GM19467 (cell line): ENCODE measurements at regions not wholly inside any gene's neighbourhood (a gene's known extent, or its start where the extent isn't known, plus 50 kb on each side); places are given as distances from the start of the nearest gene placed in this dataset.
"Not testable (repeated sequence)": the region's sequence is repeated elsewhere in the genome, so short reads cannot be mapped to it uniquely, and the experiment has no call there.

Source experiments
- ATAC-seq: cut with Tn5 transposase; IDR thresholded peaks from one replicate; pipeline ENCODE4 v1.9.1; 2021; ENCODE audit warnings: mild to moderate bottlenecking, moderate library complexity; ENCODE audit not compliant: unreplicated experiment

DNA sequence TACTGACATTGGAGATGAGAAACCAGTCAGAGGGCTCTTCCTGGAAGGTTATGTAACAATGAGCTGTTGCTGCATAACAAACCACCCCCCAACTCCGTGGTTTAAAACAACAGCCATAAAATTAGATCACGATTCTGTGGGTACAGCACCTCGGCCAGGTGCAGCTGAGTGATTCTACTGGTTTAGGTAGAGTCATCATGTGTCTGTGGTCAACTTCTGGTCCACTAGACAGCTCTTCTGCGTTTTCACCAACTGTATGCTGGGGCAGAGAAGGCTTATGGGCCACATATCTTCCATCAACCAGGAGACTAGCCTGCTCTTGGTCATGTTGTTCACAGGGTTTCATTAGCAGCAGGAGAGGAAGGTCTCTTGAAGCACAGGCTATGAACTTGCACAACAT lies 585.5 kb downstream of the KCTD12 start:
- ATAC-seq, result no peak

DNA sequence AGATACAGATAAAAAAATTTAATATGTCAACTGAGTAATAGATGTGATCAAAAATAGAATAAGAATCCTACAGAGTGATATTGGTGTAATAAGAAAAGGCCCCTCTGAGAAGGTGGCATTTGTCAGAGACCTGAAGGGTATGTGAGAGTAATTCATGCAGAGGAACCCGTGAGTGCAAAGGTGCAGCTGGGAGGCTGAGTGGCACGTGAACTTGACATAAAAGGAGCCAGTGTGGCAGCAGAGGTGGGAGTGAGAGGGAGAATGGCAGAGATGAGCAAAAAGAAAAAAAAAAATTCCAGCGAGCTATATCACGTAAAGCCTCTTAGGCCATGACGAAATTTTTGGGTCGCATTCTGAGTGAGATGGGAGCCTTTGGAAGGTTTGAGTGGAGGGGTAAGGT lies 588.9 kb downstream of the KCTD12 start:
- no peak for ATAC-seq

DNA sequence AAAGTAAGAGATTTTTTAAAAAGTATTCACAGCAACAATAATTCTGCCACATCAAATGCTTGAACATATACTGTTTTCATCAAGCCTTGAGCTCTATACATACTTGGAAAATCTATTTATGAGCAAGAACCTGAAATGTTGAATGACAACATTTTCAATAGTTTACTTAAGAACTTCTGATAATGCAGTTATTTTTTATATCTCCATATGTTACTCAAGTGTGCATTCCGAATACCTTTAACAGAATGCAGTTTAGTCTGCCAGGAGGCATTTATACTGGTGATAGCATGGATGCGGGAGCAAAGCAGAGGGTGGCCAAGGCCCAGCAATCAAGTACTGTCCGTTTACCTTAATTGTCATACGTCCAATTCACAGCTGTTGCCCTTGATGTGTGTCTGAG lies 589.5 kb downstream of the KCTD12 start:
- ATAC-seq, result no peak

DNA sequence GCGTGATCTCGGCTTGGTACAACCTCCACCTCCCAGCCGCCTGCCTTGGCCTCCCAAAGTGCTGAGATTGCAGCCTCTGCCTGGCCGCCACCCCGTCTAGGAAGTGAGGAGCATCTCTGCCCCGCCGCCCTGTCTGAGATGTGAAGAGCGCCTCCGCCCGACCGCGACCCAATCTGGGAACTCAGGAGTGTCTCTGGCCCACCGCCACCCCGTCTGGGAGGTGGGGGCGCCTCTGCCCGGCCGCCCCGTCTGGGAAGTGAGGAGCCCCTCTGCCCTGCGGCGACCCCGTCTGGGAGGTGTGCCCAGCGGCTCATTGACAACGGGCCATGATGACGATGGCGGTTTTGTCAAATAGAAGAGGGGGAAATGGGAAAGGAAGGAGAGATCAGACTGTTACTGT lies 591.2 kb downstream of the KCTD12 start:
- ATAC-seq, result not testable (repeated sequence)

DNA sequence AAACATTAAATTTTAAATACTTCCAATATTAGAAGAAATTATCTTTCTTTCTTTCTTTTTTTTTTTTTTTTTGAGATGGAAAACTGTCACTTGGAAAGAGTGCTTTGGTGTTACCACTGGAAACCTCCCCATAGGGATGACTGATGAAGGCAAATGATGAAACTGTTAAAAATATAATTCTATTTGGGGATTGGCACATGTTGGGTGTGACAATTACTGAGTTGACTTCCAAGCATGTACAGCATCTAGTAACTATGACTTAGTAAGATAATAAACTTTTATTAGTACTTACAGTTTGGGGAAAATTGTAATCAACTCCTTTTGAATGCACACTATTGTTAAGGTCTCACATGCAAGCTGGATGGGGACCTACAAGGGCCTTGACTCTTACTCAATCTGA lies 592.5 kb downstream of the KCTD12 start:
- no peak for ATAC-seq

DNA sequence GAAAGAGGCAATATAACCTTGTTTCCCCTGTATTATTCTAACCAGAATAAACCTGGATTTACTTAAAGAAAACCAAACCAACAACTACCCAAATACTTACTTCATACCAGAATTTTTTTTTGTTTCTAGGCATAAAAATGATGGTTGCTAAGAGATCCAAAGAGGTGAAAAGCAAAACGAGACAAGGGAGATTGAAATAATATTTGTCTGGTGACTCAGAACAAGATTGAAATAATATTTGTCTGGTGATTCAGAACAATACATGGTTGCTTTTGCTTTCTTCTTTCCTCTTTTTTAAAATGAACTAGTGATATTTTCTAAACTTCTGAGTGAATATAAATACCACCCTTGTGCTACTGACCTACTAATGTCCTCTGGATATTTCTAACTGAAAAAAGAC lies 592.9 kb downstream of the KCTD12 start:
- ATAC-seq, result no peak

DNA sequence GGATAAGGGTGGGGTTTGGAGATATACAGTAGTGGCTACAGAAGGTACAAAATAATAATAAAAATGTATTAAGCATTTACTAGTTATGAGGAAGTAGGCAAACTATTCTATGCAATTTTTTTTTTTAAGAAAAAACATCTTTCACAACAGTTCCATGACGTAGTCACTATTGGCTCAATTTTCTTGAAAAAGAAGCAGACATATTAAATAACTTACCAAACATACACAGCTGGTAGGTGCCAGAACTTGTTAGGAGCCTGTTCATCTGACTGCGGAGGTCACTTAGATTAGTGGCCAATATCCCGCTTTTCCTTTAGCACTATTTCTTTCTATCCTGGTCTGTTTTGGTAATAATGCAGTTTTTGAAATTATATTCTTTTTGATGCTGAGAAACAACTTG lies 593.5 kb downstream of the KCTD12 start:
- ATAC-seq, result no peak

DNA sequence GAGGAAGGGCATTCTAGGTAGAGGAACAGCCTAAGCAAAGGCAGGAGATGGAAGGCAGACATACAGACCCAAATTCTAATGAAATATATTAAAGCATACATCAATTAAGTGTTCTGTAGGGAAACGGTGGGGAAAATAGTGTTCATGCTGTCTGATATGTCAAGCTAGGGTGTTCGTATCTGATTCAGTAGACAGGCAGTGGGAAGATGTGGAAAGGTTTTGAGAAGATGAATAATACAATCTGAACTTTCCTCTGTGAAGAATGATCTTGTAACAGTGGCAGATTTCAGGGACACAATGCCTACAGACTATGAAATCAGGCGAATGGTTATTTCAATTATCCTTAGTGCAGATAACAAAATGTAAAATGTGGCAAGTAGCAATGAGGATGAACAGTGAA lies 594.2 kb downstream of the KCTD12 start:
- ATAC-seq, result no peak

DNA sequence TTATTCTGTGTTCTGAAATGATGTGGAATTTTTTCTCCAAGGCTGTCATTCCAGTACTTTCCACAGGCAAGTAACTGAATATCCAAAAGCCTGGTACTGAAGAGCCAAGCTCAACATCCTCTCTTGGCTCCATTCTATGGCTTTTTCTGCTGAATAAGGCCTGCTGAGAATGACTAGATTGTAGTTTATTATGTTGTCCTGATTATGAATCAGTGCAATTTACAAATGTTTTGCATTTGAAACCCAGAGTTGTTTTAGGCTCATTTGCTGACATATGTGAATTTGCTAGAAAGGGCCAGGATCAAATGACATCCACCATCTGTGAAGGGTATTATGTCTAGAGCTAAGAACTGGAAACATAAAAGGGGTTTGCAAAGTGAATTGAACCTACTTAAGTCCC lies 596.6 kb downstream of the KCTD12 start:
- no peak for ATAC-seq

DNA sequence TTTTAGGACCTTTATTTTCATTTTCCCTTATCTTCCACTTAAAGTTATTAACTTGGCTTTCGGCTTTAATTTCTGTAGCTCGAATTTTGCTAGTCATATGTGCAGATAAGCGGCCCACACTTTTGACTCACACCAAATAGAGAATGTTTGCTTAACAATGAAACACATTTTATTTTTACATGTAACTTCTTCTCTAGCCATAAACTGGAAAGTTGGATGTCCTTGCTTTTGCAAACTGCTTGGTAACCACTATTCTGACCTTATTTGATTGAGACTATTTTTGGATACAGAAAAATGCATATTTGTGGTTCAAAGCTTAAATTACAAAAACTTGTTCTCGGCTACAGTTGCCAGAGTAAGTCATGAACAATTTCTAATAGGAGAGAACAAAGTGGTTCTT lies 600.0 kb downstream of the KCTD12 start:
- ATAC-seq, result no peak

DNA sequence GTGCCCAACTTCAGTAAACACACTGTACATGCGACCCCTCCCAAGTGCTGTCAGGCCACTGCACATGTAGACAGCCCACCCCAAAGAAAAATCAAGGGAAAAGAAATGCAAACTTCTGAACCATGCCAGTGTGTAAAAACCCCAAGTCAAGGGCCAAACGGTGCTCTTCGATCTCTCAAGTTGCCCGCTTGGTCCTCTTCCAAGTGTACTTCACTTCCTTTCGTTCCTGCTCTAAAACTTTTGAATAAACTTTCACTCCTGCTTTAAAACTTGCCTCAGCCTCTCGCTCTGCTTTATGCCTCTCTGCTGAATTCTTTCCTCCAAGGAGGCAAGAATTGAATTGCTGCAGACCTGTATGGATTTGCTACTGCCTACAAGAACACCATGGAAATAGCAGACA lies 600.7 kb downstream of the KCTD12 start:
- ATAC-seq, result no peak

DNA sequence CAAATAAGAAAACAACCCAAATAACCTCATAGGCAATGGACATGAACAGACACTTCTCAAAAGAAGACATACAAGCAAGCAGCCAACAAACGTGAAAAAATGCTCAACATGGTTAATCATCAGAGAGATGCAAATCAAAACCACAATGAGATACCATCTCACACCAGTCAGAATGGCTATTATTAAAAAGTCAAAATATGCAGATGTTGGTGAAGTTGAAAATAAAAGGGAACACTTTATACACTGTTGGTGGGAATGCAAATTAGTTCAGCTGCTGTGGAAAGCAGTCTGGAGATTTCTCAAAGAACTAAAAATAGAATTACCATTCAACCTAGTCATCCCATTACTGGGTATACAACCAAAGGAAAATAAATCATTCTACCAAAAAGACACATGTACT lies 606.4 kb downstream of the KCTD12 start:
- ATAC-seq, result not testable (repeated sequence)

DNA sequence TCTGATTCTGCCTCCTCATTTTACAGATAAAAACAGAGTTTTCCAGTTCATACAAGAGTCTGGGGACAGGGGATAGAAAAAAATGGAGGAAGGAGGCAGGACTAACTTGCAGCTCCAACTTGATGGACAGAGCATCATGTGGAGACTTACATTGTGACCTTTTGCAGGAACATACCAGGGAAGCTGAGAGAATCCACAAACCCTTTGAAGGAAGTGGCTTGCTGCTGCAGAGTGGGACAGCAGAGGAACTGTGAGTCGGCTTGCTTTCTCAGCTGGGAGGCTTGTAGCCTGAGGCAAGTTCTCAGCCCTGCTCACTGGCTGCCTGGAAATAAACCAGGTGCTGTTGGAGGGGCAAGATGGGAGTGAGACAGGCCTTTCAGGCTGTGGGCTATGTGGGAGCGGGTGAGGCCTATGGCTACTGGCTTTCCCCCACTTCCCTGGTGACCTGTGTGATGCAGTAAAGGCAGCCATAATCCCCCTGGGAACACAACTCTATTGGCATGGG lies 614.4 kb downstream of the KCTD12 start:
- ATAC-seq, result no peak

DNA sequence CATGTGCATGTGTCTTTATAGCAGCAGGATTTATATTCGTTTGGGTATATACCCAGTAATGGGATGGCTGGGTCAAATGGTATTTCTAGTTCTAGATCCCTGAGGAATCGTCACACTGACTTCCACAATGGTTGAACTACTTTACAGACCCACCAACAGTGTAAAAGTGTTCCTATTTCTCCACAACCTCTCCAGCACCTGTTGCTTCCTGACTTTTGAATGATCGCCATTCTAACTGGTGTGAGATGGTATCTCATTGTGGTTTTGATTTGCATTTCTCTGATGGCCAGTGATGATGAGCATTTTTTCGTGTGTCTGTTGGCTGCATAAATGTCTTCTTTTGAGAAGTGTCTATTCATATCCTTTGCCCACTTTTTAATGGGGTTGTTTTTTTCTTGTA lies 617.9 kb downstream of the KCTD12 start:
- not testable (repeated sequence) for ATAC-seq

DNA sequence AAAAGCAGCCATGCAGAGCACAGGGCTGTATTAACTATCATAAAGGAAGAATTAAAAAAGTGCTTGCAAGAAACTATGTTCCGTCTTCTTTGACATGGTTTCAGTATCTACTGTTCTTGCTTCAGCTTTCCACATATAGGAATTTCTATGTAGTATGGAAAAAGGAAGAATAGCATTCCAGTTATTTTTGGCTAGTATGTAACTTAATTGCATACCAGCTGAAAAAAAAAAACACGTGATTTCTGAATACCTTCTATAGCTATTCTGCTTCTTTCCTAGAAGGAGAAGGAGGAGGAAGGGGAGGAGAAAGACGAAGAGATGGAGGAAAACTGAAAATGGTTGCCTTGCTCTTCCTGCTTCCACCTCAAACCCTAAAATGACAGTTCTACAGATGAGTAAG lies 619.0 kb downstream of the KCTD12 start:
- no peak for ATAC-seq

DNA sequence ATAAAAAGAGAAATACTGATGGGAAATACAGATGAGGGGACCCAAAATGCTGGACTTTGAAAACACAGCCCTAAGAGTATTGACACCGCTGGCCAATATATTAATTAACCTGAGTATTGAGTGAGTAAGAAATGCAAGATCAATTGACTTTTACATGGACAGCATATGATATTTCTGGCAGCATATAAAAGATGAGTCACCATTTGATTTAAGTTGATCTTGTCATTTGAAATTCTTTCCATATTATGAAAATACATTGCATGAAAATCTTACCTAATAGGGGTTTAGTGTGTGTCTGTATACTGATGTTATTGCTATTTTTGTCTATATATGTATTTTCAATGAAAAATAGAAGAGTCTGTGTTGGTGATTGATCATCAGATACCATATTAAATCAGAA lies 619.6 kb downstream of the KCTD12 start:
- no peak for ATAC-seq

DNA sequence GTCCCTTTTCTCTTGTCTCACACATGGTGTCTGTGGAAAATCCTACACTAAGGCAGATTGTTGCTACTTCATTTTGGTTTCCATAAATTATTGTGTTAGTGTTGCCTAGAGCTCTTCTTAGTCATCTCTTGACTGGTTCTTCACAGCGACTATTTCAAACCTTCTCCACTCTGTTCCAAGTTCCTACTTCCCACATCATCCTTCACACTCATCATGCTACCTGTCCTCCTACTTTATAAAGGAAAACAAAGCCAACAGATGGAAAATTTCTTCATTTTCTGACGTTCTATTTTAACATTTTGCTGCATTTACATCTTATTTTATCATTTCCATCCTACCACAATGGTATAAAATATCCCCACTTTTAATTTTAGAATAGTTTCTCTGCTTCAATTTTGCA lies 614.1 kb downstream of the LMO7 start:
- no peak for ATAC-seq

DNA sequence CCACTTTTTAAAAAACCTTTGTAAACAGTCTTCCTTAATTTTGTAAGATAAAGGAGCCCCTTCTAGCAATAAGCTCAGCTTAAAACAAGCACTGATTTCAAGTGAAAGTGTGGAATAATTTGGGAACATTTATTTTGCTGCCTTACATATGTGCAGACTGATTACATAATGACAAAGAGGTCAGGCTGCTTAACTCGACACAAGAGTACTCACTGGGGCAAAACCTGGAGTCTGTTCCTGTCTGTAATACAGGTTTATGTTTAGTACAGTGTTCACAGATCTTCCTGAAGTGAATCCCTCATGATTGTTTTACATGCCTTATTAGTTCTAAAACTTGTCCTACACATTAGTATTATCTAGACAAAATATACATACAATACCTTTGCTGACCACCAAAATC lies 609.8 kb downstream of the LMO7 start:
- no peak for ATAC-seq

DNA sequence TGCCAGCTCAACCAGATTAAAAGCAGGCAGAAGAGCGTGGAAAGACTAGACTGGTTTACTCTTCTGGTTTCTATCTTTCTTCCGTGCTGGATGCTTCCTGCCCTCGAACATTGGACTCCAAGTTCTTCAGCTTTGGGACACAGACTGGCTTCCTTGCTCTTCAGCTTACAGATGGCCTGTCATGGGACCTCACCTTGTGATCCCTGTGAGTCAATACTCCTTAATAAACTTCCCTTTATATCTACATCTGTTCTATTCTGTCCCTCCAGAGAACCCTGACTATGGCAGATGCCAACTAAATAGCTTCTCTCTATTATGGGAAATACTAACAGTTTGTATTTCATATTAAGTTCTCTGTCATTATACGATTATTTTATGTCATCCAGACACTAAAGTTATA lies 609.1 kb downstream of the LMO7 start:
- no peak for ATAC-seq

DNA sequence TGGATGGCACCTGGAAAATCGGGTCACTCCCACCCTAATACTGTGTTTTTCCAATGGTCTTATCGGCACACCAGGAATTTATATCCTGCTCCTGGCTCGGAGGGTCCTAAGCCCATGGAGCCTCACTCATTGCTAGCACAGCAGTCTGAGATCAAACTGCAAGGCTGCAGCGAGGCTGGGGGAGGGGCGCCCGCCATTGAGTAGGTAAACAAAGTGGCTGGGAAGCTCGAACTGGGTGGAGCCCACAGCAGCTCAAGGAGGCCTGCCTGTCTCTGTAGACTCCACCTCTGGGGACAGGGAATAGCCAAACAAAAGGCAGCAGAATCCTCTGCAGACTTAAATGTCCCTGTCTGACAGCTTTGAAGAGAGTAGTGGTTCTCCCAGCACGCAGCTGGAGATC lies 607.0 kb downstream of the LMO7 start:
- not testable (repeated sequence) for ATAC-seq

DNA sequence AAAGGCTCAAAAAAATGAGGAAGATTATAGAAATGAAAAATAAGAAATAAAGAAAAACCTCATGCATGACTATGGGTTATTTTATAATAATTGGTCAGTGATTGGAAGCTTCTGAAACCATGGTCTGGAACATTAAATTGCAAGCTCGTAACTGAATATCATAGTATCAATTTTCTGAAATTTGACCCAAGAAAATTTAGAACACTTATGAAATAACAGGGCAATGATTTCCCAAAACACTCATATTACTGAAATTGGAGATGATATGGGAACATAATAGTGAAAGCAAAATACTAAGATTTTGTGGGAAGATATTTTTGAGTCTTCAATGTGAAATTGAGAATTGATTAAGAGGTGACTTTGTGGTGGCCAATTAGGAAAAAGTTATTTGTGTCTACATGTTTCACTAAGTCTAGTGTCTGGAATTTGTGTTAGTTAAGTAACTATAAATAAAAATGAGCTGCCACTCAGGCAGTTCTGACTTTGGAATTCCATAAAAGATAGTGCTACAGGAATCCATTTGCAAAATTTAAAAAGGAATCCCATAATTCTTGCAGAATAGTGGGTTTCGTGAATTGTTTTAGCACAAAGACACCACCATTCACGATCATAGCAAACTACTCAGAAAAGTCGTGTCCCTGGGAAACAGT lies 603.0 kb downstream of the LMO7 start:
- ATAC-seq, result no peak

DNA sequence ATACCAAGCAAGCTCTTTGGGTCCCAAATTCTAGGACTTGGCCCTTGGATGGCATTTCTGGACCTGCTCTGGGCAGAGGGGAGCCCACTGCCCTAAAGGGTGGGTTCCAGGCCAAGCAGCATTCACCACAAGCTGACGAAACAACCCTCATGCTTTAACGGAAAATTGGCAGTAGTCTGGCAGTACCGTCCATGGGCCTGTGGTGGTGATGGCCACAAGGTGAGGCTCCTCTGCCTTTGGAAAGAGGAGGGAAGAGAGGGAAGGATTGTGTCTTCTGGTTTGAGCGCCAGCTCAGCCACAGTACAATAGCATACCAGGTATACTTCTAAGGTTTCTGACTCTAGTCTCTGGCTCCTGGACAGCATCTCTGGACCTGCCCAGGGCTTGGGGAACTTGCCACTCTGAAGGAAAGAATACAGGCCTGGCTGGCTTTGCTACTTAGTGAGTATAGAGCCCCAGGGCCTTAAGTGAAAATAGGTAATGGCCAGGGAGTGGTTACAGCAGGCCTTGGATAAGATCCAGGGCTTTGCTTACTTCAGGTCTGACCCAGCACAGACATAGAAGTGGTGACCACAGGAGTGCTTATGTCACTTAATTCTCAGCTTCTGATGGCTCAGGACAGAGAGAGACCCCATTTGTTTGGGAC lies 595.5 kb downstream of the LMO7 start:
- no peak for ATAC-seq

DNA sequence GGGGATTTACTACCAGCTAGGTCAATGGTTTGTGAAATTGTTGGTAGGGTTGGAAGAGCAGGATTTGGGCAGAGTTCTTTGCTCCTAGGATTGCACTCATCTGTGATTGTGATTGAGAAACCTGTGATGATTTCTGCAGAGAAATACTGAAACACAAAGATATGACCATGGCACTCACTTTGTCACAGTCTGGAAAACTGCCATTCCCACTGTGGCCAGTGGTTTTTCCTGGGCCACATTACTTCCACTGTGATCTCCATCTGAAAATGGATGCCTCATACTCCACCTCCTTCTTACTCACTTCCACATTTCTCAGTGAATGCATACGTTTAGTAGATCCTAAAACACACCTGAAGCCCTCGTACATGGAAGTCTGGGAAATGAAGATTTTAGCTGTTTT lies 593.2 kb downstream of the LMO7 start:
- no peak for ATAC-seq
